ENCODE measurements at regions not wholly inside any gene's neighbourhood (a gene's known extent, or its start where the extent isn't known, plus 50 kb on each side); places are given as distances from the start of the nearest gene placed in this dataset.

DNA sequence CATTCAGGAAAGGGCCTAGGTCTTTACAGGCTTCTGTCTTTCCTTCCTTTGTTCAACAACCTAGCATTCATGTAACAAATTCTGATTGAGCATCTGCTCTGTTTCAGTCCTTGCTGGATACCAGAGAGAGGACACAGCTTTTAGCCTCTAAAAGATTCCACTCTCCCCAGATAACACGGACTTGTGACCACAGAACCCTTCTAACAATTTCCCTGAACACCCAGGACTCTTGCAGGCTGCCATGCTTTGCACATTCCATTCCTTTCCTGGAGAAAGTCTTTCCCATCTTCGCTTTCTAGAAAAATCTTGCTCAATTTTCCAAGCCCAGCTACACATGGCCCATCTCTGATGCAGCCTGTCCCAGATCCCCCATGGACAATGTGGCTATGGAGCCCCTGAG is 310.9 kb downstream of the ACTL7B start:
- Mint-ChIP-seq H3K4me1 (no peaks in the 10 kb centered on the region), H3K27ac (no peak overlapping the region), H3K36me3 (no peaks in the 10 kb centered on the region), H3K4me3 (no peak overlapping the region), H3K9me3 (no peaks in the 10 kb centered on the region), H3K27me3 (no peaks in the 10 kb centered on the region)

DNA sequence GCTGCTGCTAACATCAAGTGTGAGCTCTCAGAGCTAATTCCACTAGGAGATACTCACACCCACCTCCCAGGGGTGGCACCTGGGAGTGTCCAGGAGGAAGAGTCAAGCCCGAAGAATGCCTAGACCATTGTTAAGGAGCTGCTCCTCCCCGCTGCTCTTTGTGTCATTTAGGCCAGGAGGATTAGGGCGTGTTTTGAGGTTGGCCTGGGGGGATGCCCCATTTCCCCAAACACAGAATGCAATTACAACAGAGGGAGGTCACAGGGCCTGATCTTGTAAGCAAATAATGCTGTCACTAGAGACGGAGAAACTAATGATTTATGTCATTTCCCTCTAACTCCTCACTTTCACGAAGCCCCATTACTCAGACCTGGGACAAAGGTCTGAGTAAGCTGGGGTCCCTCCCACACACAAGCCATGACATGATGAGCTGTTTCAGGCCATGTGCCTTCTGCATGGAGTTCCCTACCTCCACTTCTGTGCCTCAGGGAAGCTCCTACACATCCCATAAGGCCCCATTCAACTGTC is 312.5 kb downstream of the ACTL7B start:
- Mint-ChIP-seq H3K36me3 (no peaks in the 10 kb centered on the region), H3K27me3 (no peaks in the 10 kb centered on the region), H3K9me3 (peaks cover 0 to 3% (median 0%) of the 10 kb centered on the region in 3 donors), H3K4me1 (no peaks in the 10 kb centered on the region), H3K27ac (no peak overlapping the region), H3K4me3 (no peak overlapping the region)

- Mint-ChIP-seq H3K27ac (no peak overlapping the region), H3K36me3 (no peaks in the 10 kb centered on the region), H3K4me1 (no peaks in the 10 kb centered on the region), H3K9me3 (peaks cover 0 to 6% (median 2%) of the 10 kb centered on the region in 3 donors), H3K4me3 (no peak overlapping the region), H3K27me3 (no peaks in the 10 kb centered on the region)
Measured at GRCh38 chr9:108537756-108538155, 318.0 kb downstream of the ACTL7B start.

- no peak overlapping the region for H3K27ac Mint-ChIP-seq
- H3K9me3 Mint-ChIP-seq = peaks cover 0 to 6% (median 2%) of the 10 kb centered on the region in 3 donors
- no peaks in the 10 kb centered on the region for H3K27me3 Mint-ChIP-seq
- no peaks in the 10 kb centered on the region for H3K36me3 Mint-ChIP-seq
- H3K4me3 Mint-ChIP-seq = no peak overlapping the region
- H3K4me1 Mint-ChIP-seq = no peaks in the 10 kb centered on the region
Measured at GRCh38 chr9:108536836-108537601, 318.8 kb downstream of the ACTL7B start.

GRCh38 chr9:108535526-108535925 is 320.3 kb downstream of the ACTL7B start:
- peaks cover 0 to 6% (median 2%) of the 10 kb centered on the region in 3 donors for H3K9me3 Mint-ChIP-seq

GRCh38 chr9:108534741-108535140 is 321.0 kb downstream of the ACTL7B start:
- no peak overlapping the region for H3K27ac Mint-ChIP-seq
- H3K36me3 Mint-ChIP-seq = no peaks in the 10 kb centered on the region
- H3K4me3 Mint-ChIP-seq = no peak overlapping the region
- peaks cover 0 to 6% (median 2%) of the 10 kb centered on the region in 3 donors for H3K9me3 Mint-ChIP-seq
- no peaks in the 10 kb centered on the region for H3K4me1 Mint-ChIP-seq
- no peaks in the 10 kb centered on the region for H3K27me3 Mint-ChIP-seq

More at GRCh38 chr9:108535526-108535925, 320.3 kb downstream of the ACTL7B start:
- Mint-ChIP-seq H3K27me3 (no peaks in the 10 kb centered on the region), H3K27ac (no peak overlapping the region), H3K36me3 (no peaks in the 10 kb centered on the region), H3K4me1 (no peaks in the 10 kb centered on the region), H3K4me3 (no peak overlapping the region)

DNA sequence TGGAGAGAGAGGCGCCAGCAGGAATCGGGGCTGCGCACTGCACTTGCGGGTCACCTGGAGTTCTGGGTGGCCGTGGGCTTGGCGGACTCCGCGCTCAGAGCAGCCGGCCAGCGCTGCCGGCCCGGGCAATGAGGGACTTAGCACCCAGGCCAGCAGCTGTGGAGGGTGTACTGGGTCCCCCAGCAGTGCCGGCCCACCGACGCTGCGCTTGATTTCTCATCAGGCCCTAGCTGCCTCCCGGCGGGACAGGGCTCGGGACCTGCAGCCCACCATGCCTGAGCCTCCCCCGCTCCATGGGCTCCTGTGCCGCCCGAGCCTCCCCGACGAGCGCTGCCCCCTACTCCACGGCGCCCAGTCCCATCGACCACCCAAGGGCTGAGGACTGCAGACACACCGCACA is 325.6 kb downstream of the ACTL7B start:
- Mint-ChIP-seq H3K36me3 (no peaks in the 10 kb centered on the region), H3K27me3 (no peaks in the 10 kb centered on the region), H3K4me1 (no peaks in the 10 kb centered on the region), H3K9me3 (peaks cover 0 to 2% (median 0%) of the 10 kb centered on the region in 3 donors), H3K27ac (no peak overlapping the region), H3K4me3 (no peak overlapping the region)

DNA sequence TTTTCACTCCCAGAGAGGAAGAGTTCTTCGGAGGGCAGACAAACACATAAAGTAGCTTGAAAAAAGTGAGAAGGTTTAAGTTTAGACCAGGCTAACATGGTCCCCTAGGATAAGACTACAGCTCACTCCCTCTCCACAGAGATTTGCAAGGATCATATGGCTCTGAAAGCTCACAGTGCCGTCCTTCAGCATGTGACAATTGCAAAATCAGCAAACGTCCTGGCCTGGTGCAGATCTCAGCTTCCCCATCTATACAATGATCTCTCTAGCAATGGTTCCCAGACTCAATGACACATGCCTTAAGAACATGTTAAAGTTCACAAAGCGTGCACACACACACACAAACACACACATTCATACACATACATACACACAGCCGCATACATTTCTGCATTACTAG is 327.6 kb downstream of the ACTL7B start:
- Mint-ChIP-seq H3K27me3 (no peaks in the 10 kb centered on the region), H3K4me3 (no peak overlapping the region), H3K36me3 (no peaks in the 10 kb centered on the region)

GRCh38 chr9:108526518-108526917 is 329.3 kb downstream of the ACTL7B start:
- Mint-ChIP-seq H3K9me3 (no peaks in the 10 kb centered on the region), H3K27ac (no peak overlapping the region), H3K4me1 (no peaks in the 10 kb centered on the region), H3K36me3 (no peaks in the 10 kb centered on the region), H3K4me3 (no peak overlapping the region), H3K27me3 (no peaks in the 10 kb centered on the region)

More for the DNA sequence above, 327.6 kb downstream of the ACTL7B start:
- Mint-ChIP-seq H3K4me1 (no peaks in the 10 kb centered on the region), H3K27ac (no peak overlapping the region), H3K9me3 (no peaks in the 10 kb centered on the region)

- H3K27ac Mint-ChIP-seq = no peak overlapping the region
Measured at GRCh38 chr9:108525186-108525585, 330.6 kb downstream of the ACTL7B start.

DNA sequence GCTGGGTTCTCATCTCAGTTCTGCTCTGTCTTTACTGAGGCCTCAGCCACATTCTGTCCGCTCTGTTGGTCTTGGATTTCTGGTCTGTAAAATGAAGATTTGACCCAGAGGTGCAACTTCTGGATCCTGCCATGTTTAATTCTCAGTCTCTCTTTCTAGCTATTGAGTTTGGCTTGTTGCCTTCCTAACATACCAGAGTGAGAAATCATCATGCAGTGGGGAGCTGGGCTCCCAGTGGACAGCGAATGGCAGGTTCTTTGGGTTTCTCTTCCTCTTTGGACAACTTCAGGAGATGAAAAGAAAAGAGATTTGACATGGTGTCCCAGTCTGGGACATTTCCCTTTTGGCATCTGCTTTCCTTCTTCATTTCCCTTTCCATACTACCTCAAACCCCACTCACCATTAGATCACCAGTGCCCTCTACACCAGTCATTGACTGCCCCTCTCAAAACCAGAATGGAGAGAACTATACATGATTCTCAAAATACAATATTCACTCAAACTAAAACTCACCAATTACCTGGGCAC is 334.7 kb downstream of the ACTL7B start:
- H3K27ac Mint-ChIP-seq = no peak overlapping the region
- no peaks in the 10 kb centered on the region for H3K4me1 Mint-ChIP-seq
- no peaks in the 10 kb centered on the region for H3K36me3 Mint-ChIP-seq
- H3K27me3 Mint-ChIP-seq = no peaks in the 10 kb centered on the region
- H3K9me3 Mint-ChIP-seq = peaks cover 0 to 2% (median 0%) of the 10 kb centered on the region in 3 donors
- H3K4me3 Mint-ChIP-seq = no peak overlapping the region

More at GRCh38 chr9:108525186-108525585, 330.6 kb downstream of the ACTL7B start:
- Mint-ChIP-seq H3K36me3 (no peaks in the 10 kb centered on the region), H3K9me3 (no peaks in the 10 kb centered on the region), H3K4me1 (no peaks in the 10 kb centered on the region), H3K27me3 (no peaks in the 10 kb centered on the region), H3K4me3 (no peak overlapping the region)

DNA sequence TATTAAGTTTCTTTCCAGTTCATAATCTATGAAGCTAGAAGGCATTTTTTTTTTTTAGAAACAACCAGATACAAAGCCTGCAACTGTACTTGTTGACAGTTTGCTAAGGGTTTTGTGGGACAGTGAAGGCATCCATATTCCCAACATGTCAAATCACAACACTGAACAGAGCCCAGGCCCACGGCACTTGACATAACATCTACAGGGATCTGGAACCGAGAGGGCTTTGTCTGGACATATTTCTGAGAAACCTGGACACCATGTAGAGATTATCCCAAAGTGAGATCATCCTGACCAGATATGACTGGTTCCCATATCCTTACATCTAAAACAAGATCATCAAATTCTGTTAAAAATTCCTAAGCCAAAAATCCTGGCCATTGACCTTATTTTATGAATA is 336.3 kb downstream of the ACTL7B start:
- no peak overlapping the region for H3K4me3 Mint-ChIP-seq

DNA sequence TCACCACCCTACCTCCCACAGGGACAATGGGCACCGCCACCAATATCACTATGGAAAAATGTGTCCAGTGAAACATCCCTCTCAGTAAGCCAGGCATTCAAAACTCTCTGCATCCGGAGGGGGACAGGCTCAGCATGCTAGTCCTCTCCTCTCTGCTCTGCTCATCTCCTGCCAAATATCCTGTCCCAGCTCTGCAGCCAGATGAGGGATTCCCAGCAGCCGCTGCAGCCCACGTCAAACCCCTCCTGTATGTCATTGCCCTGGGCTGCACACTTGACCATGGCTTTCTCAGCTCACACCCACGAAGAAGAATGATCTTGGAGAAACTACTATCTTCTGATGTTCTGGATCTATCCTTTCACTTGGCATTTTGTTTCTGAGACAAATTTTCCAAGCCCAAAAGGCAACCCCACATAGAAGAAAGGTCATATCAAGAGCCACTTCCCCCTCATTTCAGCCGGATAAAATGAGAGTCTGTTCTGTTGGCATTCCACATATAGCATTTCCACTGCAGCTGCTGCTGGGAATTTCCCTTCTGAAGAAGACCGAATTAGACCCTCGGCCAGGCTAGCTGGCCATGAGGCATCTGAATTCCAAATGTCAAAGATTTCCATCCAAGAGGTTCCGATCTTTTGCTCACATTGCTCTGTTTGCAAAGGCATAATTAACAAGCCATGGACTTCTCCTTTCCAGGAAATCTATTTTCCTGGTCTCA is 338.0 kb downstream of the ACTL7B start:
- no peaks in the 10 kb centered on the region for H3K36me3 Mint-ChIP-seq
- no peak overlapping the region for H3K4me3 Mint-ChIP-seq
- H3K27ac Mint-ChIP-seq = no peak overlapping the region
- H3K27me3 Mint-ChIP-seq = no peaks in the 10 kb centered on the region
- H3K4me1 Mint-ChIP-seq = no peaks in the 10 kb centered on the region
- peaks cover 0 to 2% (median 0%) of the 10 kb centered on the region in 3 donors for H3K9me3 Mint-ChIP-seq

More for the DNA sequence above, 336.3 kb downstream of the ACTL7B start:
- Mint-ChIP-seq H3K4me1 (no peaks in the 10 kb centered on the region), H3K36me3 (no peaks in the 10 kb centered on the region), H3K27me3 (no peaks in the 10 kb centered on the region), H3K27ac (no peak overlapping the region), H3K9me3 (peaks cover 0 to 2% (median 0%) of the 10 kb centered on the region in 3 donors)

DNA sequence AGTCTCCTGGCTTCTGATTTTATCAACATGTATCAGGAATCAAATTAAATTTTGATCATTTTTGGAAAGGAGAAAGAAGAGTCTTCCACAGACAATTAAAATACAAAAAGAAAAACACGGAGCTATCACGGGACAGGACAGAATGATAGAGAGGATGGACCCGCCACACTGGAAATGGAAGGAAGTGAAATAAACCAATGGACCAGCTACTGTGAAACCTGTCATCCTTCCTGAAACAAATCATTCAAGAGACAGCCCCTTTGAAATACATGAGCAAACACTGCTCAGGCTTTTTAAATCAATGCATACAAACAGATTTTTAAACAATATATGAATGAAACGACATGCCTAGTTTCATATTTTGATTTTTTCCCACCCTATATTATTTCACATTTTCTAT is 339.4 kb downstream of the ACTL7B start:
- no peaks in the 10 kb centered on the region for H3K27me3 Mint-ChIP-seq
- no peaks in the 10 kb centered on the region for H3K36me3 Mint-ChIP-seq
- no peak overlapping the region for H3K27ac Mint-ChIP-seq
- H3K4me1 Mint-ChIP-seq = no peaks in the 10 kb centered on the region
- H3K9me3 Mint-ChIP-seq = peaks cover 0 to 4% (median 0%) of the 10 kb centered on the region in 3 donors
- no peak overlapping the region for H3K4me3 Mint-ChIP-seq

DNA sequence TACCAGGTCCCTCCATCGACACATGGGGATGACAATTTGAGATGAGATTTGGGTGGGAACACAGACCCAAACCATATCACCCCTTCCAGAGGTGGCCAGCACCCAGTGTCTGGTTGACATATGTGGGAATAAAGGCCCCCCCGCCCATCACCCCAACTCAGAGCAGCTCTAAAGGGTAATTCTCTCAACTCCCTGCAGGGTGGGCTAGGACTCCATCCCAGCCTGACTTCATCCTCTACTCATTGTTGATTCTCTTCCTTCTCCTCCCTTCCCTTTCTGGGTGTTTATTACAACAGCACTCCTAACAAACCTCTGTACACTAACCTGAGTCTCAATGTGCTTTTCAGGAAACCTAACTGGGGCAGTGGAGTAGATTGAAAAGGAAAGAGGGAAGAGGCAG is 339.9 kb downstream of the ACTL7B start:
- no peaks in the 10 kb centered on the region for H3K36me3 Mint-ChIP-seq
- peaks cover 0 to 4% (median 0%) of the 10 kb centered on the region in 3 donors for H3K9me3 Mint-ChIP-seq
- H3K27ac Mint-ChIP-seq = no peak overlapping the region
- no peaks in the 10 kb centered on the region for H3K4me1 Mint-ChIP-seq
- H3K27me3 Mint-ChIP-seq = no peaks in the 10 kb centered on the region
- no peak overlapping the region for H3K4me3 Mint-ChIP-seq

Measured in IgD-negative memory B cell (primary cell).